IPS-NIHi7 (cell line): ENCODE measurements at regions not wholly inside any gene's neighbourhood (a gene's known extent, or its start where the extent isn't known, plus 50 kb on each side); places are given as distances from the start of the nearest gene placed in this dataset.

Source experiments
- DNase-seq: peaks from one replicate; pipeline ENCODE4 v3.0.0; 2012; ENCODE audit warnings: mixed read lengths; ENCODE audit errors: extremely low spot score

- no peak for DNase-seq
These were observed 55.8 kb upstream of the CTNNB1 start for GRCh38 chr3:41143421-41144031.

GRCh38 chr3:41144631-41145030, 54.7 kb upstream of the CTNNB1 start:
- DNase-seq, result no peak

- no peak for DNase-seq
These were observed 50.8 kb upstream of the CTNNB1 start for GRCh38 chr3:41148478-41148877.

GRCh38 chr3:41148901-41149300, 50.4 kb upstream of the CTNNB1 start:
- no peak for DNase-seq
